Esophagus mucosa (tissue), 1 donor: ENCODE measurements at regions not wholly inside any gene's neighbourhood (a gene's known extent, or its start where the extent isn't known, plus 50 kb on each side); places are given as distances from the start of the nearest gene placed in this dataset.
"Not testable (repeated sequence)": the region's sequence is repeated elsewhere in the genome, so short reads cannot be mapped to it uniquely, and the experiment has no call there.

ENCODE experiments used
- ATAC-seq: fragments of 200-7000 bp; cut with Tn5 transposase; one replicate; pipeline ENCODE4 v1.9.1; 2020
- donor health status: DM: yes; HTN: yes; CAD: no.

GRCh38 chr6:56802584-56802983, 152.3 kb upstream of the BEND6 start:
- ATAC-seq: no peak

- no peak for ATAC-seq
Measured at GRCh38 chr6:56799989-56800388, 154.9 kb upstream of the BEND6 start.

GRCh38 chr6:56798163-56798562, 155.5 kb upstream of the DST start:
- ATAC-seq: no peak

GRCh38 chr6:56796196-56796532, 153.5 kb upstream of the DST start:
- ATAC-seq: no peak

- ATAC-seq: no peak
Measured at GRCh38 chr6:56795466-56796195, 152.9 kb upstream of the DST start.

- ATAC-seq: no peak
Measured at GRCh38 chr6:56794421-56794820, 151.7 kb upstream of the DST start.

- ATAC-seq: no peak
Measured at GRCh38 chr6:56793938-56794337, 151.2 kb upstream of the DST start.

GRCh38 chr6:56790414-56790813, 147.7 kb upstream of the DST start:
- ATAC-seq: no peak

- peak; percentile 28 for ATAC-seq
Measured at GRCh38 chr6:56789879-56790278, 147.2 kb upstream of the DST start.

GRCh38 chr6:56789342-56789741, 146.7 kb upstream of the DST start:
- no peak for ATAC-seq

- no peak for ATAC-seq
Measured at GRCh38 chr6:56787209-56787608, 144.5 kb upstream of the DST start.

GRCh38 chr6:56786256-56786655, 143.6 kb upstream of the DST start:
- no peak for ATAC-seq

- ATAC-seq: not testable (repeated sequence)
Measured at GRCh38 chr6:56785536-56785935, 142.8 kb upstream of the DST start.

GRCh38 chr6:56780109-56780508, 137.4 kb upstream of the DST start:
- not testable (repeated sequence) for ATAC-seq

GRCh38 chr6:56778503-56778902, 135.8 kb upstream of the DST start:
- ATAC-seq: not testable (repeated sequence)

- ATAC-seq: no peak
Measured at GRCh38 chr6:56775498-56776166, 132.9 kb upstream of the DST start.

GRCh38 chr6:56772737-56773184, 130.1 kb upstream of the DST start:
- ATAC-seq: peak; percentile 57

GRCh38 chr6:56771929-56772607, 129.4 kb upstream of the DST start:
- no peak for ATAC-seq

- ATAC-seq: no peak
Measured at GRCh38 chr6:56771189-56771588, 128.5 kb upstream of the DST start.

GRCh38 chr6:56770011-56770520, 127.4 kb upstream of the DST start:
- ATAC-seq: no peak

GRCh38 chr6:56767892-56768531, 125.3 kb upstream of the DST start:
- no peak for ATAC-seq

- no peak for ATAC-seq
Measured at GRCh38 chr6:56767435-56767834, 124.7 kb upstream of the DST start.

- ATAC-seq: no peak
Measured at GRCh38 chr6:56766806-56767178, 124.1 kb upstream of the DST start.
